K562 (cell line): ENCODE measurements at regions not wholly inside any gene's neighbourhood (a gene's known extent, or its start where the extent isn't known, plus 50 kb on each side); places are given as distances from the start of the nearest gene placed in this dataset.

Experiments
- ATAC-seq: fragments of 200-7000 bp; cut with Tn5 transposase; 3 replicates; pipeline ENCODE4 v1.9.1; 2020; ENCODE audit warnings: moderate library complexity
- BruUV-seq: library from RNA; stranded (reverse); fragments of 400-500 nt; replicated peaks from 2 replicates; lab custom pipeline; 2021; lab: Mats Ljungman, UMichigan
- CTCF ChIA-PET: fragments of 300-600 bp; formaldehyde crosslinking; extraction: SDS; loops from one replicate; lab custom pipeline; 2021; ENCODE audit warnings: low intra/inter-chr PET ratio; lab: Yijun Ruan, JAX
- POLR2A ChIA-PET: fragments of 300-600, 350-650 bp; sonication (Branson Sonifier 250); formaldehyde crosslinking; extraction: SDS; loops from one replicate; lab custom pipeline; 2021; ENCODE audit warnings: antibody characterized with exemption, inconsistent platforms; lab: Yijun Ruan, JAX
- DNase-seq, 4 experiments: peaks; one replicate each; pipeline versions ENCODE4 v3.0.0 to v3.0.0-alpha.2; 2011 to 2018; ENCODE audit warnings: low spot score in 3 of 4, mixed read lengths in 3 of 4; ENCODE audit errors: extremely low read depth in 1 of 4
- FAIRE-seq: peaks from 2 replicates; lab custom pipeline; 2011; peaks lifted over from hg19 to GRCh38; lab: Jason Lieb, UNC
- H2AFZ ChIP-seq: 2 replicates; pipeline ENCODE4 v1.6.0; 2011; ENCODE audit warnings: low read depth, low read length, control low read depth, inconsistent platforms
- H3K27ac ChIP-seq: fragments of 200-600 bp; 3 replicates; pipeline ENCODE4 v1.8.0; 2011; ENCODE audit warnings: low read depth, mild to moderate bottlenecking, control low read depth, inconsistent platforms, low read length, moderate library complexity, mixed read lengths; ENCODE audit errors: extremely low read depth
- H3K27me3 ChIP-seq, 2 experiments: fragments of 300-600 bp in 1 of 2; 2 replicates in 1 of 2; 3 replicates in 1 of 2; pipeline versions ENCODE4 v1.6.0 to v1.8.0; 2011; ENCODE audit warnings: inconsistent platforms in 2 of 2, low read length in 2 of 2, mild to moderate bottlenecking in 1 of 2, mixed read lengths in 1 of 2, moderate library complexity in 1 of 2; ENCODE audit not compliant: control insufficient read depth in 2 of 2, insufficient read depth in 2 of 2
- H3K36me3 ChIP-seq: fragments of 300-600 bp; 3 replicates; pipeline ENCODE4 v1.8.0; 2011; ENCODE audit warnings: mild to moderate bottlenecking, low read length, inconsistent platforms; ENCODE audit not compliant: control insufficient read depth, insufficient read depth
- H3K4me1 ChIP-seq, 2 experiments: fragments of 200-600 bp in 1 of 2; replicated peaks in 1 of 2; 2 replicates in 1 of 2; 3 replicates in 1 of 2; pipeline versions ENCODE4 v1.5.1 to v1.8.0; 2011; ENCODE audit warnings: inconsistent platforms in 2 of 2, low read length in 2 of 2, mild to moderate bottlenecking in 1 of 2, mixed read lengths in 1 of 2, moderate library complexity in 1 of 2; ENCODE audit not compliant: control insufficient read depth in 2 of 2, insufficient read depth in 2 of 2
- H3K4me2 ChIP-seq: 2 replicates; pipeline ENCODE4 v1.6.1; 2011; ENCODE audit warnings: low read length, control low read depth, inconsistent platforms, mixed read lengths; ENCODE audit not compliant: insufficient read depth
- H3K4me3 ChIP-seq: fragments of 200-600 bp; sonication (generic), shearing (Covaris generic); 2 replicates; pipeline ENCODE4 v1.5.1; 2016; ENCODE audit warnings: control low read depth, inconsistent platforms
- H3K79me2 ChIP-seq: fragments of 200-600 bp; 3 replicates; pipeline ENCODE4 v1.8.0; 2011; ENCODE audit warnings: low read length, inconsistent platforms; ENCODE audit not compliant: control insufficient read depth, insufficient read depth
- H3K9ac ChIP-seq, 2 experiments: 2 replicates each; pipeline versions ENCODE4 v1.6.0 to v1.6.1; 2011; ENCODE audit warnings: low read depth in 2 of 2, low read length in 2 of 2, control low read depth in 1 of 2, inconsistent platforms in 1 of 2, mild to moderate bottlenecking in 1 of 2, mixed read lengths in 1 of 2; ENCODE audit not compliant: insufficient read depth in 1 of 2
- H3K9me1 ChIP-seq: one replicate; pipeline ENCODE4 v1.6.0; 2011; ENCODE audit warnings: inconsistent platforms, mild to moderate bottlenecking, low read length, moderate library complexity; ENCODE audit not compliant: control insufficient read depth, insufficient read depth
- H3K9me3 ChIP-seq: replicated peaks from 2 replicates; pipeline ENCODE4 v1.5.1; 2011; ENCODE audit warnings: low read depth, low read length, inconsistent platforms; ENCODE audit not compliant: control insufficient read depth, insufficient read depth
- H4K20me1 ChIP-seq: replicated peaks from 2 replicates; pipeline ENCODE4 v1.6.1; 2011; ENCODE audit warnings: low read length, inconsistent platforms, mixed read lengths; ENCODE audit not compliant: control insufficient read depth, insufficient read depth
- JUNB ChIP-seq: fragments of 450-650 bp; formaldehyde crosslinking; conservative IDR thresholded peaks from 2 replicates; pipeline ENCODE4 v1.4.0; 2020; ENCODE audit warnings: mild to moderate bottlenecking
- KAT8 ChIP-seq: fragments of 450-650 bp; IDR thresholded peaks from 2 replicates; pipeline ENCODE4 v1.6.1; 2016; ENCODE audit warnings: low read depth, mild to moderate bottlenecking
- KDM1A ChIP-seq, 2 experiments: fragments of 450-650 bp; IDR thresholded peaks; 2 replicates each; pipeline ENCODE4 v1.6.1; 2016; ENCODE audit warnings: mild to moderate bottlenecking in 2 of 2
- NFIX ChIP-seq: fragments of 250-450 bp; sonication (Bioruptor Pico); IDR thresholded peaks from 2 replicates; pipeline ENCODE4 v1.4.0; 2020; ENCODE audit warnings: low read depth, mild to moderate bottlenecking, moderate library complexity
- RBM34 ChIP-seq: fragments of 200-400 bp; formaldehyde crosslinking; IDR thresholded peaks from 2 replicates; pipeline ENCODE4 v1.6.1; 2018; ENCODE audit warnings: low read length, borderline replicate concordance; ENCODE audit not compliant: insufficient read depth
- SMAD1 ChIP-seq: fragments of 150-350 bp; IDR thresholded peaks from 2 replicates; pipeline ENCODE4 v1.6.1; 2014; ENCODE audit warnings: low read length, low read depth; ENCODE audit not compliant: partially characterized antibody
- TGIF2 ChIP-seq: sonication (generic); formaldehyde crosslinking; IDR thresholded peaks from 2 replicates; pipeline ENCODE4 v1.8.1; 2022; ENCODE audit warnings: mild to moderate bottlenecking, missing genetic modification reagents, moderate library complexity
- ZNF143 ChIP-seq: sonication (generic); formaldehyde crosslinking; IDR thresholded peaks from 2 replicates; pipeline ENCODE4 v1.9.0; 2022; ENCODE audit warnings: mild to moderate bottlenecking, missing genetic modification reagents
- ZNF253 ChIP-seq: fragments of 250-450 bp; sonication (Bioruptor Pico); conservative IDR thresholded peaks from 2 replicates; pipeline ENCODE4 v1.6.1; 2021; ENCODE audit warnings: mild to moderate bottlenecking
- ZNF41 ChIP-seq: fragments of 250-450 bp; sonication (Bioruptor Pico); conservative IDR thresholded peaks from 2 replicates; pipeline ENCODE4 v1.4.0; 2020; ENCODE audit warnings: mild to moderate bottlenecking
- WGBS: fragments of 100-300 bp; shearing (Covaris generic); methylation state at CpG from one replicate; pipeline ENCODE4 v1.1.6; 2016; ENCODE audit warnings: low coverage, mixed read lengths; ENCODE audit not compliant: insufficient coverage; ENCODE audit errors: missing lambda C conversion rate; 5-methylcytosine and 5-hydroxymethylcytosine counted together
- in situ Hi-C: fragments of 300-500 bp; cut with MboI; formaldehyde crosslinking; loops from 4 replicates; pipeline ENCODE4 v1.15.0; 2018; ENCODE audit warnings: inconsistent platforms, mixed read lengths
- intact Hi-C: fragments of 100-400 bp; cut with micrococcal nuclease; formaldehyde crosslinking; loops from 2 replicates; pipeline ENCODE4 v1.14.2; 2022
- TF ChIP-seq, protein P1 (sequence below): sonication (generic); formaldehyde crosslinking; IDR thresholded peaks from 2 replicates; pipeline ENCODE4 v1.8.1; 2022; ENCODE audit warnings: missing genetic modification reagents
- TF ChIP-seq, protein P2 (sequence below), 3 experiments: IDR thresholded peaks in 2 of 3; conservative IDR thresholded peaks in 1 of 3; 2 replicates each; pipeline ENCODE4 v1.5.1; 2011 to 2012; ENCODE audit warnings: low read length in 3 of 3, mild to moderate bottlenecking in 3 of 3, control low read depth in 2 of 3, improper control_type of control experiment in 1 of 3, inconsistent platforms in 1 of 3, low read depth in 1 of 3, mixed read lengths in 1 of 3, moderate library complexity in 1 of 3; ENCODE audit not compliant: insufficient read depth in 2 of 3
- TF ChIP-seq, protein P3 (sequence below), 2 experiments: fragments of 450-650 bp in 1 of 2; sonication (generic) in 1 of 2; formaldehyde crosslinking; conservative IDR thresholded peaks; 2 replicates each; pipeline versions ENCODE4 v1.4.0 to v1.8.1; 2020 to 2022; ENCODE audit warnings: mild to moderate bottlenecking in 1 of 2, missing genetic modification reagents in 1 of 2

DNA sequence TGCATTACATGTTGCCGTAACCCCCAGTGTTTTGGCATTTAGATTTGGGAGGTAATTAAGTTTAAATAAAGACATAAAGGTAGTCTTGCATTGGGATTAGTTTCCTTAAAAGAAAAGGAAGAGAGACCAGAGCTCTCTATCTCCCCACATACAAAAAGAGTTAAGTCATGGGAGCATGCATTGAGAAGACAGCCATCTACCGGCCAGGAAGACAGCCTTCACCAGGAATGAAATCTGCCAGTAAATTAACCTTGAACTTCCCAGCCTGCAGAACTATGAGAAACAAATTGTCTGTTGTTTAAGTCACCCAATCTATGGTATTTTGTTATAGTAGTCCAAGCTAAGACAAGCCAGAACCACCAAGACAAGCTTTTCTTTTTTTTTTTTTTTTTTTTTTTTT, 567.0 kb upstream of the CDH18 start:
- WGBS = 4% methylated on average over 2 of the region's 2 CpGs
- TF ChIP-seq, protein P1, sequence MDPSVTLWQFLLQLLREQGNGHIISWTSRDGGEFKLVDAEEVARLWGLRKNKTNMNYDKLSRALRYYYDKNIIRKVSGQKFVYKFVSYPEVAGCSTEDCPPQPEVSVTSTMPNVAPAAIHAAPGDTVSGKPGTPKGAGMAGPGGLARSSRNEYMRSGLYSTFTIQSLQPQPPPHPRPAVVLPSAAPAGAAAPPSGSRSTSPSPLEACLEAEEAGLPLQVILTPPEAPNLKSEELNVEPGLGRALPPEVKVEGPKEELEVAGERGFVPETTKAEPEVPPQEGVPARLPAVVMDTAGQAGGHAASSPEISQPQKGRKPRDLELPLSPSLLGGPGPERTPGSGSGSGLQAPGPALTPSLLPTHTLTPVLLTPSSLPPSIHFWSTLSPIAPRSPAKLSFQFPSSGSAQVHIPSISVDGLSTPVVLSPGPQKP = no peak
- no peak overlapping the region for H3K4me2 ChIP-seq
- H3K79me2 ChIP-seq = no peaks in the 10 kb centered on the region
- in situ Hi-C loops = no loop called here
- H3K9me3 ChIP-seq = no peaks in the 10 kb centered on the region; the same call in none of the 2 replicates
- H3K27me3 ChIP-seq = no peaks in the 10 kb centered on the region
- POLR2A ChIA-PET = no interaction called here
- ATAC-seq (no peak), DNase-seq (no peak), FAIRE-seq (no peak)
- no peaks in the 10 kb centered on the region for H3K9me1 ChIP-seq
- H3K36me3 ChIP-seq = no peaks in the 10 kb centered on the region
- H4K20me1 ChIP-seq = no peaks in the 10 kb centered on the region
- H2AFZ ChIP-seq = no peak overlapping the region
- H3K27ac ChIP-seq = no peak overlapping the region
- intact Hi-C loops = no loop called here
- no peak overlapping the region for H3K4me3 ChIP-seq
- H3K9ac ChIP-seq = no peak overlapping the region
- no TSS peak for BruUV-seq
- H3K4me1 ChIP-seq = no peaks in the 10 kb centered on the region
- CTCF ChIA-PET = no interaction called here

DNA sequence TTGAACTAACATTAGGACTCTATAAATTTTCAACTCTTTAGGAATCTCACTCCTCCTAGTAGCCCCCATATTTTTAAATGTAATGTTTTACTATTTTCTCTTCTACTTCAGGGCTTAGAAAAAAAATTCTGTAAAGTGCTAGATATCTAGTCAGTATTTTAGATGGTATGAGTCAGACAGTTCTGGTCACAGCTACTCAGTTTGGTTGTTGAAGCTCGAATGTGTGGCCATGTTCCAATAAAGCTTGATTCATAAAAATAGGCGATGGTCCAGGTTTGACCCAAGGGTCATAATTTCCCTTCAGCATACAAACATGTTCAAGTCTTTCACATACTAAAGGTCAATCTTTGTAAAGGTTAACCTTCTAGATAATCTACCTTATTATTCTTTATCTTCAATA, 566.0 kb upstream of the CDH18 start:
- H4K20me1 ChIP-seq = no peaks in the 10 kb centered on the region
- no peak for TF ChIP-seq JUNB (CRISPR knock-in tag)
- TF ChIP-seq, protein P2, sequence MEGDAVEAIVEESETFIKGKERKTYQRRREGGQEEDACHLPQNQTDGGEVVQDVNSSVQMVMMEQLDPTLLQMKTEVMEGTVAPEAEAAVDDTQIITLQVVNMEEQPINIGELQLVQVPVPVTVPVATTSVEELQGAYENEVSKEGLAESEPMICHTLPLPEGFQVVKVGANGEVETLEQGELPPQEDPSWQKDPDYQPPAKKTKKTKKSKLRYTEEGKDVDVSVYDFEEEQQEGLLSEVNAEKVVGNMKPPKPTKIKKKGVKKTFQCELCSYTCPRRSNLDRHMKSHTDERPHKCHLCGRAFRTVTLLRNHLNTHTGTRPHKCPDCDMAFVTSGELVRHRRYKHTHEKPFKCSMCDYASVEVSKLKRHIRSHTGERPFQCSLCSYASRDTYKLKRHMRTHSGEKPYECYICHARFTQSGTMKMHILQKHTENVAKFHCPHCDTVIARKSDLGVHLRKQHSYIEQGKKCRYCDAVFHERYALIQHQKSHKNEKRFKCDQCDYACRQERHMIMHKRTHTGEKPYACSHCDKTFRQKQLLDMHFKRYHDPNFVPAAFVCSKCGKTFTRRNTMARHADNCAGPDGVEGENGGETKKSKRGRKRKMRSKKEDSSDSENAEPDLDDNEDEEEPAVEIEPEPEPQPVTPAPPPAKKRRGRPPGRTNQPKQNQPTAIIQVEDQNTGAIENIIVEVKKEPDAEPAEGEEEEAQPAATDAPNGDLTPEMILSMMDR (IDR thresholded peaks at IDR 0.05 in 2 of 3, conservative IDR thresholded peaks at IDR 0.05 in 1 of 3; ENCODE audit: insufficient read depth in 2 of 3, low read depth in 1 of 3, low read length in 3 of 3) = no peak
- TF ChIP-seq SMAD1 = no peak
- TF ChIP-seq KAT8 = no peak
- no peak for TF ChIP-seq ZNF143 (CRISPR knock-in tag)
- TF ChIP-seq RBM34 = no peak
- TF ChIP-seq, protein P3, sequence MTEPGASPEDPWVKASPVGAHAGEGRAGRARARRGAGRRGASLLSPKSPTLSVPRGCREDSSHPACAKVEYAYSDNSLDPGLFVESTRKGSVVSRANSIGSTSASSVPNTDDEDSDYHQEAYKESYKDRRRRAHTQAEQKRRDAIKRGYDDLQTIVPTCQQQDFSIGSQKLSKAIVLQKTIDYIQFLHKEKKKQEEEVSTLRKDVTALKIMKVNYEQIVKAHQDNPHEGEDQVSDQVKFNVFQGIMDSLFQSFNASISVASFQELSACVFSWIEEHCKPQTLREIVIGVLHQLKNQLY (CRISPR knock-in tag; conservative IDR thresholded peaks at IDR 0.05) = no peak
- TF ChIP-seq KDM1A (IDR thresholded peaks at IDR 0.05) = no peak
- no peak for TF ChIP-seq TGIF2 (CRISPR knock-in tag)
- TF ChIP-seq ZNF41 (CRISPR knock-in tag) = no peak
- no peak for TF ChIP-seq ZNF253 (CRISPR knock-in tag)
- TF ChIP-seq NFIX (CRISPR knock-in tag) = no peak
- no peaks in the 10 kb centered on the region for H3K79me2 ChIP-seq
- no peaks in the 10 kb centered on the region; the same call in none of the 2 replicates for H3K9me3 ChIP-seq
- no peaks in the 10 kb centered on the region for H3K36me3 ChIP-seq
- H3K9ac ChIP-seq = no peak overlapping the region
- H3K4me3 ChIP-seq = no peak overlapping the region
- in situ Hi-C loops = no loop called here
- intact Hi-C loops = no loop called here
- no TSS peak for BruUV-seq
- H3K4me2 ChIP-seq = no peak overlapping the region
- 0% methylated on average over 2 of the region's 2 CpGs for WGBS
- DNase-seq (no peak), ATAC-seq (no peak), FAIRE-seq (no peak)
- no peaks in the 10 kb centered on the region for H3K4me1 ChIP-seq
- H3K27ac ChIP-seq = no peak overlapping the region
- ChIA-PET POLR2A (no interaction called here), CTCF (no interaction called here)
- H3K27me3 ChIP-seq = no peaks in the 10 kb centered on the region
- no peaks in the 10 kb centered on the region for H3K9me1 ChIP-seq
- H2AFZ ChIP-seq = no peak overlapping the region
